K562 (cell line): ENCODE measurements at regions not wholly inside any gene's neighbourhood (a gene's known extent, or its start where the extent isn't known, plus 50 kb on each side); places are given as distances from the start of the nearest gene placed in this dataset.
"Not testable (repeated sequence)": the region's sequence is repeated elsewhere in the genome, so short reads cannot be mapped to it uniquely, and the experiment has no call there.

ENCODE experiments used
- ATAC-seq: fragments of 200-7000 bp; cut with Tn5 transposase; 3 replicates; pipeline ENCODE4 v1.9.1; 2020; ENCODE audit warnings: moderate library complexity
- BruUV-seq: library from RNA; stranded (reverse); fragments of 400-500 nt; replicated peaks from 2 replicates; lab custom pipeline; 2021; lab: Mats Ljungman, UMichigan
- CTCF ChIA-PET: fragments of 300-600 bp; formaldehyde crosslinking; extraction: SDS; loops from one replicate; lab custom pipeline; 2021; ENCODE audit warnings: low intra/inter-chr PET ratio; lab: Yijun Ruan, JAX
- POLR2A ChIA-PET: fragments of 300-600, 350-650 bp; sonication (Branson Sonifier 250); formaldehyde crosslinking; extraction: SDS; loops from one replicate; lab custom pipeline; 2021; ENCODE audit warnings: antibody characterized with exemption, inconsistent platforms; lab: Yijun Ruan, JAX
- DNase-seq, 4 experiments: peaks; one replicate each; pipeline versions ENCODE4 v3.0.0 to v3.0.0-alpha.2; 2011 to 2018; ENCODE audit warnings: low spot score in 3 of 4, mixed read lengths in 3 of 4; ENCODE audit errors: extremely low read depth in 1 of 4
- FAIRE-seq: peaks from 2 replicates; lab custom pipeline; 2011; peaks lifted over from hg19 to GRCh38; lab: Jason Lieb, UNC
- H2AFZ ChIP-seq: 2 replicates; pipeline ENCODE4 v1.6.0; 2011; ENCODE audit warnings: low read depth, low read length, control low read depth, inconsistent platforms
- H3K27ac ChIP-seq: fragments of 200-600 bp; 3 replicates; pipeline ENCODE4 v1.8.0; 2011; ENCODE audit warnings: low read depth, mild to moderate bottlenecking, control low read depth, inconsistent platforms, low read length, moderate library complexity, mixed read lengths; ENCODE audit errors: extremely low read depth
- H3K27me3 ChIP-seq, 2 experiments: fragments of 300-600 bp in 1 of 2; 2 replicates in 1 of 2; 3 replicates in 1 of 2; pipeline versions ENCODE4 v1.6.0 to v1.8.0; 2011; ENCODE audit warnings: inconsistent platforms in 2 of 2, low read length in 2 of 2, mild to moderate bottlenecking in 1 of 2, mixed read lengths in 1 of 2, moderate library complexity in 1 of 2; ENCODE audit not compliant: control insufficient read depth in 2 of 2, insufficient read depth in 2 of 2
- H3K36me3 ChIP-seq: fragments of 300-600 bp; 3 replicates; pipeline ENCODE4 v1.8.0; 2011; ENCODE audit warnings: mild to moderate bottlenecking, low read length, inconsistent platforms; ENCODE audit not compliant: control insufficient read depth, insufficient read depth
- H3K4me1 ChIP-seq, 2 experiments: fragments of 200-600 bp in 1 of 2; replicated peaks in 1 of 2; 2 replicates in 1 of 2; 3 replicates in 1 of 2; pipeline versions ENCODE4 v1.5.1 to v1.8.0; 2011; ENCODE audit warnings: inconsistent platforms in 2 of 2, low read length in 2 of 2, mild to moderate bottlenecking in 1 of 2, mixed read lengths in 1 of 2, moderate library complexity in 1 of 2; ENCODE audit not compliant: control insufficient read depth in 2 of 2, insufficient read depth in 2 of 2
- H3K4me2 ChIP-seq: 2 replicates; pipeline ENCODE4 v1.6.1; 2011; ENCODE audit warnings: low read length, control low read depth, inconsistent platforms, mixed read lengths; ENCODE audit not compliant: insufficient read depth
- H3K4me3 ChIP-seq: fragments of 200-600 bp; sonication (generic), shearing (Covaris generic); 2 replicates; pipeline ENCODE4 v1.5.1; 2016; ENCODE audit warnings: control low read depth, inconsistent platforms
- H3K79me2 ChIP-seq: fragments of 200-600 bp; 3 replicates; pipeline ENCODE4 v1.8.0; 2011; ENCODE audit warnings: low read length, inconsistent platforms; ENCODE audit not compliant: control insufficient read depth, insufficient read depth
- H3K9ac ChIP-seq, 2 experiments: 2 replicates each; pipeline versions ENCODE4 v1.6.0 to v1.6.1; 2011; ENCODE audit warnings: low read depth in 2 of 2, low read length in 2 of 2, control low read depth in 1 of 2, inconsistent platforms in 1 of 2, mild to moderate bottlenecking in 1 of 2, mixed read lengths in 1 of 2; ENCODE audit not compliant: insufficient read depth in 1 of 2
- H3K9me1 ChIP-seq: one replicate; pipeline ENCODE4 v1.6.0; 2011; ENCODE audit warnings: inconsistent platforms, mild to moderate bottlenecking, low read length, moderate library complexity; ENCODE audit not compliant: control insufficient read depth, insufficient read depth
- H3K9me3 ChIP-seq: replicated peaks from 2 replicates; pipeline ENCODE4 v1.5.1; 2011; ENCODE audit warnings: low read depth, low read length, inconsistent platforms; ENCODE audit not compliant: control insufficient read depth, insufficient read depth
- H4K20me1 ChIP-seq: replicated peaks from 2 replicates; pipeline ENCODE4 v1.6.1; 2011; ENCODE audit warnings: low read length, inconsistent platforms, mixed read lengths; ENCODE audit not compliant: control insufficient read depth, insufficient read depth
- ETV5 ChIP-seq: sonication (generic); formaldehyde crosslinking; IDR thresholded peaks from 2 replicates; pipeline ENCODE4 v1.4.0; 2020; ENCODE audit warnings: low read depth, mild to moderate bottlenecking, missing genetic modification reagents
- KLF16 ChIP-seq: IDR thresholded peaks from 2 replicates; pipeline ENCODE4 v1.6.1; 2016; ENCODE audit warnings: antibody characterized with exemption
- ZBTB40 ChIP-seq, 2 experiments: fragments of 450-650 bp in 1 of 2; sonication (generic) in 1 of 2; formaldehyde crosslinking in 1 of 2; IDR thresholded peaks; 2 replicates each; pipeline versions ENCODE4 v1.7.1 to v1.9.0; 2016 to 2022; ENCODE audit warnings: inconsistent platforms in 1 of 2, mild to moderate bottlenecking in 1 of 2, missing genetic modification reagents in 1 of 2
- ZNF311 ChIP-seq: fragments of 250-450 bp; sonication (Bioruptor Pico); IDR thresholded peaks from 2 replicates; pipeline ENCODE4 v1.4.0; 2020; ENCODE audit warnings: mild to moderate bottlenecking, moderate library complexity
- WGBS: fragments of 100-300 bp; shearing (Covaris generic); methylation state at CpG from one replicate; pipeline ENCODE4 v1.1.6; 2016; ENCODE audit warnings: low coverage, mixed read lengths; ENCODE audit not compliant: insufficient coverage; ENCODE audit errors: missing lambda C conversion rate; 5-methylcytosine and 5-hydroxymethylcytosine counted together
- in situ Hi-C: fragments of 300-500 bp; cut with MboI; formaldehyde crosslinking; loops from 4 replicates; pipeline ENCODE4 v1.15.0; 2018; ENCODE audit warnings: inconsistent platforms, mixed read lengths
- intact Hi-C: fragments of 100-400 bp; cut with micrococcal nuclease; formaldehyde crosslinking; loops from 2 replicates; pipeline ENCODE4 v1.14.2; 2022

- no peak overlapping the region for H3K4me2 ChIP-seq
- H3K27ac ChIP-seq: no peak overlapping the region
- no peak for DNase-seq
- no peaks in the 10 kb centered on the region for H3K79me2 ChIP-seq
- POLR2A ChIA-PET: no interaction called here
- H3K4me1 ChIP-seq: no peaks in the 10 kb centered on the region
- H3K9me1 ChIP-seq: no peaks in the 10 kb centered on the region
- FAIRE-seq: no peak
- no peak overlapping the region for H2AFZ ChIP-seq
- in situ Hi-C loops (no loop called here), intact Hi-C loops (no loop called here)
- no peak overlapping the region for H3K4me3 ChIP-seq
- CTCF ChIA-PET: no interaction called here
- no peaks in the 10 kb centered on the region for H3K27me3 ChIP-seq
- TF ChIP-seq ZNF311 (CRISPR knock-in tag): no peak
- no peak for TF ChIP-seq ZBTB40 (IDR thresholded peaks at IDR 0.05)
- TF ChIP-seq ZBTB40 (CRISPR knock-in tag; IDR thresholded peaks at IDR 0.05): no peak
- no peak for TF ChIP-seq KLF16
- no peak for TF ChIP-seq ETV5 (CRISPR knock-in tag)
- TF ChIP-seq, all 486 proteins: peak for 0
- Histone ChIP-seq H3K9ac (no peak overlapping the region), H3K36me3 (no peaks in the 10 kb centered on the region), H3K9me3 (no peaks in the 10 kb centered on the region), H4K20me1 (no peaks in the 10 kb centered on the region)
- no TSS peak for BruUV-seq
- WGBS: 0% methylated on average over 1 of the region's 1 CpG
- no peak for ATAC-seq
Measured at GRCh38 chrX:35461164-35461563, 337.0 kb upstream of the MAGEB16 start.

- in situ Hi-C loops, DNase-seq, H3K9me1 ChIP-seq, ATAC-seq, H3K4me2 ChIP-seq, H3K27ac ChIP-seq, CTCF ChIA-PET, H3K27me3 ChIP-seq, intact Hi-C loops, H3K9ac ChIP-seq, H4K20me1 ChIP-seq, H3K9me3 ChIP-seq, H3K4me1 ChIP-seq, H2AFZ ChIP-seq, BruUV-seq, H3K4me3 ChIP-seq, H3K36me3 ChIP-seq, H3K79me2 ChIP-seq, FAIRE-seq: not testable (repeated sequence)
- WGBS: 0% methylated on average over 7 of the region's 7 CpGs
- POLR2A ChIA-PET: interaction anchor here (0.6 kb wide), 1 partner anchor 420 kb away, joined by 3 read pairs; no protein-coding TSS in a partner anchor
Measured at GRCh38 chrX:35496671-35497070, 301.5 kb upstream of the MAGEB16 start.
